ENCODE measurements at regions not wholly inside any gene's neighbourhood (a gene's known extent, or its start where the extent isn't known, plus 50 kb on each side); places are given as distances from the start of the nearest gene placed in this dataset.

- no peak for TF ChIP-seq POLR2AphosphoS5 (IDR thresholded peaks at IDR 0.05)
- TF ChIP-seq, protein P1, sequence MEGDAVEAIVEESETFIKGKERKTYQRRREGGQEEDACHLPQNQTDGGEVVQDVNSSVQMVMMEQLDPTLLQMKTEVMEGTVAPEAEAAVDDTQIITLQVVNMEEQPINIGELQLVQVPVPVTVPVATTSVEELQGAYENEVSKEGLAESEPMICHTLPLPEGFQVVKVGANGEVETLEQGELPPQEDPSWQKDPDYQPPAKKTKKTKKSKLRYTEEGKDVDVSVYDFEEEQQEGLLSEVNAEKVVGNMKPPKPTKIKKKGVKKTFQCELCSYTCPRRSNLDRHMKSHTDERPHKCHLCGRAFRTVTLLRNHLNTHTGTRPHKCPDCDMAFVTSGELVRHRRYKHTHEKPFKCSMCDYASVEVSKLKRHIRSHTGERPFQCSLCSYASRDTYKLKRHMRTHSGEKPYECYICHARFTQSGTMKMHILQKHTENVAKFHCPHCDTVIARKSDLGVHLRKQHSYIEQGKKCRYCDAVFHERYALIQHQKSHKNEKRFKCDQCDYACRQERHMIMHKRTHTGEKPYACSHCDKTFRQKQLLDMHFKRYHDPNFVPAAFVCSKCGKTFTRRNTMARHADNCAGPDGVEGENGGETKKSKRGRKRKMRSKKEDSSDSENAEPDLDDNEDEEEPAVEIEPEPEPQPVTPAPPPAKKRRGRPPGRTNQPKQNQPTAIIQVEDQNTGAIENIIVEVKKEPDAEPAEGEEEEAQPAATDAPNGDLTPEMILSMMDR (IDR thresholded peaks at IDR 0.05) = no peak
- TF ChIP-seq EP300 (IDR thresholded peaks at IDR 0.05) = no peak
- TF ChIP-seq POLR2A (IDR thresholded peaks at IDR 0.05) = no peak
These were observed 86.8 kb upstream of the ARHGAP29 start for GRCh38 chr1:94324178-94324544.

Measured in upper lobe of left lung (tissue), 4 donors.